GM12878 (cell line): ENCODE measurements at regions not wholly inside any gene's neighbourhood (a gene's known extent, or its start where the extent isn't known, plus 50 kb on each side); places are given as distances from the start of the nearest gene placed in this dataset.

ENCODE experiments used
- ATAC-seq: fragments of 200-7000 bp; cut with Tn5 transposase; 3 replicates; pipeline ENCODE4 v1.9.1; 2020; ENCODE audit warnings: mild to moderate bottlenecking, moderate library complexity
- BruUV-seq: library from RNA; stranded (reverse); fragments of 400-500 nt; replicated peaks from 2 replicates; lab custom pipeline; 2021; lab: Mats Ljungman, UMichigan
- CTCF ChIA-PET: fragments of 300-600 bp; sonication (Branson Sonifier 250); formaldehyde crosslinking; extraction: SDS; loops from one replicate; lab custom pipeline; 2021; ENCODE audit warnings: inconsistent platforms; lab: Yijun Ruan, JAX
- POLR2A ChIA-PET: fragments of 350-600 bp; formaldehyde crosslinking; extraction: SDS; loops from one replicate; lab custom pipeline; 2021; ENCODE audit warnings: inconsistent platforms; lab: Charles Lee
- RAD21 ChIA-PET: fragments of 300-600 bp; sonication (Branson Sonifier 250); formaldehyde crosslinking; loops from one replicate; lab custom pipeline; 2023; ENCODE audit warnings: antibody characterized with exemption; ENCODE audit not compliant: unreplicated experiment; lab: Charles Lee
- SMC1A ChIA-PET: fragments of 300-600 bp; sonication (Branson Sonifier 250); formaldehyde crosslinking; loops from one replicate; lab custom pipeline; 2023; ENCODE audit not compliant: unreplicated experiment, uncharacterized antibody; lab: Charles Lee
- DNase-seq: peaks from one replicate; pipeline ENCODE4 v3.0.0-alpha.2; 2011; ENCODE audit warnings: low read depth, low spot score
- FAIRE-seq: peaks from 3 replicates; lab custom pipeline; 2011; peaks lifted over from hg19 to GRCh38; lab: Jason Lieb, UNC
- H2AFZ ChIP-seq: 2 replicates; pipeline ENCODE4 v1.6.0; 2011; ENCODE audit warnings: low read depth, low read length, control low read depth; ENCODE audit not compliant: control insufficient read depth
- H3K27ac ChIP-seq: 2 replicates; pipeline ENCODE4 v1.5.1; 2011; ENCODE audit warnings: control low read depth; ENCODE audit not compliant: control insufficient read depth, insufficient read depth
- H3K27me3 ChIP-seq, 2 experiments: replicated peaks in 1 of 2; 2 replicates each; pipeline versions ENCODE4 v1.6.0 to v1.6.1; 2011; ENCODE audit warnings: low read length in 1 of 2; ENCODE audit not compliant: control insufficient read depth in 2 of 2, insufficient read depth in 2 of 2
- H3K36me3 ChIP-seq, 2 experiments: 2 replicates each; pipeline ENCODE4 v1.5.1; 2011; ENCODE audit warnings: low read length in 1 of 2; ENCODE audit not compliant: control insufficient read depth in 2 of 2, insufficient read depth in 2 of 2
- H3K4me1 ChIP-seq: 2 replicates; pipeline ENCODE4 v1.6.1; 2011; ENCODE audit warnings: mild to moderate bottlenecking, low read length, moderate library complexity, mixed read lengths; ENCODE audit not compliant: control insufficient read depth, insufficient read depth
- H3K4me2 ChIP-seq: 2 replicates; pipeline ENCODE4 v1.6.0; 2011; ENCODE audit warnings: control low read depth; ENCODE audit not compliant: control insufficient read depth, insufficient read depth
- H3K4me3 ChIP-seq: fragments of 200-600 bp; sonication (generic); 2 replicates; pipeline ENCODE4 v1.5.1; 2016
- H3K79me2 ChIP-seq: 2 replicates; pipeline ENCODE4 v1.6.0; 2011; ENCODE audit warnings: low read length; ENCODE audit not compliant: control insufficient read depth, insufficient read depth
- H3K9ac ChIP-seq: 2 replicates; pipeline ENCODE4 v1.8.0; 2011; ENCODE audit warnings: low read length, control low read depth, mixed read lengths; ENCODE audit not compliant: control insufficient read depth, insufficient read depth
- H3K9me3 ChIP-seq: replicated peaks from 3 replicates; pipeline ENCODE4 v1.5.1; 2011; ENCODE audit warnings: mild to moderate bottlenecking, low read length; ENCODE audit not compliant: control insufficient read depth, insufficient read depth
- H4K20me1 ChIP-seq: 2 replicates; pipeline ENCODE4 v1.6.0; 2011; ENCODE audit not compliant: control insufficient read depth, insufficient read depth
- CBX3 ChIP-seq: fragments of 200-600 bp; sonication (generic); IDR thresholded peaks from 2 replicates; pipeline ENCODE4 v1.6.1; 2016; ENCODE audit warnings: low read depth, borderline replicate concordance
- MTA3 ChIP-seq: IDR thresholded peaks from 2 replicates; pipeline ENCODE4 v1.6.1; 2012; ENCODE audit warnings: low read length, inconsistent platforms, borderline replicate concordance
- TCF12 ChIP-seq: IDR thresholded peaks from 2 replicates; pipeline ENCODE4 v1.6.1; 2011; ENCODE audit warnings: low read depth, mild to moderate bottlenecking, low read length
- USF1 ChIP-seq: IDR thresholded peaks from 2 replicates; pipeline ENCODE4 v1.6.1; 2011; ENCODE audit warnings: borderline replicate concordance, low read depth, mild to moderate bottlenecking, moderate library complexity, mixed read lengths, low read length; ENCODE audit not compliant: insufficient read depth; ENCODE audit errors: extremely low read length
- WGBS: methylation state at CpG from one replicate; pipeline ENCODE4 v1.1.6; 2016; ENCODE audit warnings: low lambda C conversion rate; ENCODE audit not compliant: insufficient replicate concordance, insufficient coverage; ENCODE audit errors: missing lambda C conversion rate; 5-methylcytosine and 5-hydroxymethylcytosine counted together
- in situ Hi-C: fragments of 300-500 bp; cut with MboI; formaldehyde crosslinking; loops from 9 replicates; pipeline ENCODE4 v1.14.3; 2018; ENCODE audit warnings: mixed read lengths
- intact Hi-C: fragments of 100-400 bp; cut with micrococcal nuclease; formaldehyde crosslinking; loops from one replicate; pipeline ENCODE4 v1.14.2; 2022; ENCODE audit not compliant: unreplicated experiment
- TF ChIP-seq, protein P1 (sequence below): IDR thresholded peaks from 2 replicates; pipeline ENCODE4 v1.6.1; 2012; ENCODE audit warnings: low read depth, low read length, improper control_type of control experiment

DNA sequence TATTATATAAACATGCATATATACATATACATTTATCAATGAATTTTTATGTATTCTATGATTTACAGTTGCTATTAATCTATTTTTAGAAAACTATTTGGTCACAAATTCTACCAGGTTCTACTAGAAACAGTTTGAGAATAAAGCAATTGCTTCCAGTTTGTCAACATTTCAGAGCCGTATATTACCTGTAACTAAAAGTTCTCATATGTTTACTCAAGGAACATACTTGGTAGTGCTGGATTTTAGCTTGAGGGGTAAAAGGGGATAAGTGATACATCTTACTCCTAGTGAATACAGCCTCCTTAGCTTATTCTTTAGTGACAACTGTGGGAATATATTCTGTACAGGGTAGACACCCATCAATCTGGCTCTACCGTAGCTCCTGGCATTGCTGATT lies 1590.5 kb upstream of the LRRTM3 start:
- Histone ChIP-seq H3K27me3 (no peaks in the 10 kb centered on the region), H2AFZ (no peak overlapping the region), H3K79me2 (no peaks in the 10 kb centered on the region), H3K27ac (no peak overlapping the region), H3K4me2 (no peak overlapping the region), H4K20me1 (no peaks in the 10 kb centered on the region), H3K4me1 (no peaks in the 10 kb centered on the region), H3K4me3 (no peak overlapping the region), H3K9me3 (no peaks in the 10 kb centered on the region), H3K36me3 (no peaks in the 10 kb centered on the region), H3K9ac (no peak overlapping the region)
- ChIA-PET SMC1A (no interaction called here), CTCF (no interaction called here), POLR2A (no interaction called here), RAD21 (interaction anchor here (1.4 kb wide), 1 partner anchor 525 kb away, joined by 3 read pairs; no protein-coding TSS in a partner anchor)
- TF ChIP-seq TCF12, result no peak
- no peak for TF ChIP-seq MTA3
- no peak for TF ChIP-seq CBX3
- ATAC-seq, result no peak
- BruUV-seq, result no TSS peak
- no peak for FAIRE-seq
- intact Hi-C loops (no loop called here), in situ Hi-C loops (no loop called here)
- no peak for DNase-seq
- 47% methylated on average over 2 of the region's 2 CpGs for WGBS

GRCh38 chr10:65340340-65340739 lies 1585.5 kb upstream of the LRRTM3 start:
- Histone ChIP-seq H2AFZ (no peak overlapping the region), H4K20me1 (no peaks in the 10 kb centered on the region), H3K36me3 (no peaks in the 10 kb centered on the region), H3K27me3 (no peaks in the 10 kb centered on the region), H3K9me3 (no peaks in the 10 kb centered on the region), H3K9ac (no peak overlapping the region), H3K4me3 (no peak overlapping the region), H3K4me2 (no peak overlapping the region), H3K79me2 (no peaks in the 10 kb centered on the region), H3K27ac (no peak overlapping the region), H3K4me1 (no peaks in the 10 kb centered on the region)
- ChIA-PET CTCF (no interaction called here), POLR2A (no interaction called here), SMC1A (no interaction called here), RAD21 (no interaction called here)
- FAIRE-seq, result no peak
- no peak for DNase-seq
- BruUV-seq, result no TSS peak
- intact Hi-C loops (no loop called here), in situ Hi-C loops (no loop called here)
- TF ChIP-seq, protein P1, sequence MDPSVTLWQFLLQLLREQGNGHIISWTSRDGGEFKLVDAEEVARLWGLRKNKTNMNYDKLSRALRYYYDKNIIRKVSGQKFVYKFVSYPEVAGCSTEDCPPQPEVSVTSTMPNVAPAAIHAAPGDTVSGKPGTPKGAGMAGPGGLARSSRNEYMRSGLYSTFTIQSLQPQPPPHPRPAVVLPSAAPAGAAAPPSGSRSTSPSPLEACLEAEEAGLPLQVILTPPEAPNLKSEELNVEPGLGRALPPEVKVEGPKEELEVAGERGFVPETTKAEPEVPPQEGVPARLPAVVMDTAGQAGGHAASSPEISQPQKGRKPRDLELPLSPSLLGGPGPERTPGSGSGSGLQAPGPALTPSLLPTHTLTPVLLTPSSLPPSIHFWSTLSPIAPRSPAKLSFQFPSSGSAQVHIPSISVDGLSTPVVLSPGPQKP, result no peak
- TF ChIP-seq USF1, result no peak
- no peak for ATAC-seq
- 4% methylated on average over 1 of the region's 1 CpG for WGBS
